ENCODE measurements at regions not wholly inside any gene's neighbourhood (a gene's known extent, or its start where the extent isn't known, plus 50 kb on each side); places are given as distances from the start of the nearest gene placed in this dataset.
"Not testable (repeated sequence)": the region's sequence is repeated elsewhere in the genome, so short reads cannot be mapped to it uniquely, and the experiment has no call there.

DNA sequence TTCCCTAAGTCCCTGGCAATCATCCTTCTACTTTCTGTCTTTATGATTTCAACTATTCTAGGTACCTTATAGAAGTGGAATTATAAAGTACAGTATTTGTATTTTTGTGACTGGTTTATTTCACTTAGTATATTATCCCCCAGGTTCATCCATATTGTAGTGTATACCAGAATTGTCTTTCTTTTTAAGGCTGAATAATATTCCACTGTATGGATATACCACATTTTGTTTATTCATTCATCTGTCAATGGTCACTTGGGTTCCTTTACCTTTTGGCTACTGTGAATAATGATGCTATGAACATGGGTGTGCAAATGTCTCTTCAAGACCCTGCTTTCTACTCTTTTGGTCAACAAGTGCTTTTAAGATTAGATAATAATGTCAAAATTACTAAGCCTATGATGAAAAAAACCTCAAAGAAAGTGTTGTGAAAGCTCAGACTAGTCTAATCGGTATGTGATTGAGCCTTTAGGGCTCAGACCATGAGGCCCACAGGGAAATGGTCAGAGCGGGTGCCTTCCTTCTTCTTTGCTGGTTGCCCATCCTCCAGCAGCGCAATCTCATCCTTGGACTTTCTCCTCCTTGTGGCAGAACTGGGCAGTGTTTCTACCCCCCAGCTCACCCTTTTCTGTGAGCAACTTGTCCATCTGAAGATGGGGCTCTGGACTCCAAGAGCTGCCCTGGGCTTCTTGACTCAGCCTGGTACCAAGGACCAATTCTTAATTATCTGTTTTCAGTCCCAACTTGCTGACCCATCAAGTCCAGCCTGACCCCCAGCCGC is 105.4 kb downstream of the TTC8 start:
- no peak for DNase-seq

DNA sequence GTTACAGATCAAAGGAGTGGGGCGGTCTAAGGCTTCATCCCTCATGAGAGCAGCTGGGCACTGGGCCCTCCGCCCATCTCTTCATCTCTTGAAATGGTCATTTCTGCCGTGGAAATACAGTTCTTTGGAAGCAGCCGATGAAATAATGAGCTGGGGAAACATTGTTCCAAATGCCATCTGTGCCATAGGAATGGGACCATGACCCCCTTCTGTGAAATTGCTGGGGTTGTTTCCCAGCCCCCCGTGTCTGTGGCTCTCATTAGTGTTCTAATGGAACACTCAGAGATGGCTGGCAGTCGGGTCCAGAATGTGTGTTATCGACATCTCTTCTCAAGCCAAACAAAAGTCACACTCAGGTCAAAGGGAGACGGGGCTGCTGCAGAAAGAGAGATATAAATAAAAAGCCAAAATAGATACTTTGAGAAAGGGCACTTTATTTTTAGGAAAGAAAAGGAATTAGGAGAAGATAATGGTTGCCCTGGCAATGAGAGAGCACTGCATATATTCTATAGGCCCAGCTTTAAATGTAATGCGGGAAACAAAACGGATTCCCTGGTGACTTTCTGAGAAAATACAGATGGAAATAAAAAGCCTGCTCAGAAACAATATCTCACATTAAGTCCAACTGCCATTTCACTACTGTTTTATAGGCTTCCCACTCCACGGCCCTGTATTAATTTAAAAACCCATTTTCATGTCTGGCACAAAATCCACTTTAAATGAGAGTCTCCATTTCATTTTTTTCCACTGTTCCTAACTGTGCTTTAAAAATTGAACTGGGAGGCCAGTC is 107.1 kb downstream of the TTC8 start:
- no peak for DNase-seq

DNA sequence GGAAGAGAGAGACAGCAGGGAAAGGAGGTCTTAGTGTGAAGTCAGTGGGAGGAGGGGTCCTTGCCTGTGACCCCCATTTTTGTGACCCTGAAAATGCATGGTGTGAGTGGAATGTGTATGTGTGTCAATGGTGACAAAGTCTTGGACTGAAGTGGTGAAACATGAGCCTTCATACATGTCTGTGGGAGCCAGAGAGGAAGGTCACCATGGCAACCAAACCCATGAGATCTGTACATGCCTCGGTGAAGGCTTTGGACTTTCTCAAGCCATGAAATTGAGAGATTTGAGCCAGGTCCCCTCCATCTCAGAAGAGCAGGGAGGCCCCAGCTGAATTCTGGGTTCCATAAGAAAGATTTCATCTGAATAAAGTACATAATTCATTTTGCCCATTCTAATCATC is 108.7 kb downstream of the TTC8 start:
- peak; percentile 6 for DNase-seq

- DNase-seq = no peak
Measured at GRCh38 chr14:88934351-88934806, 109.9 kb downstream of the TTC8 start.

DNA sequence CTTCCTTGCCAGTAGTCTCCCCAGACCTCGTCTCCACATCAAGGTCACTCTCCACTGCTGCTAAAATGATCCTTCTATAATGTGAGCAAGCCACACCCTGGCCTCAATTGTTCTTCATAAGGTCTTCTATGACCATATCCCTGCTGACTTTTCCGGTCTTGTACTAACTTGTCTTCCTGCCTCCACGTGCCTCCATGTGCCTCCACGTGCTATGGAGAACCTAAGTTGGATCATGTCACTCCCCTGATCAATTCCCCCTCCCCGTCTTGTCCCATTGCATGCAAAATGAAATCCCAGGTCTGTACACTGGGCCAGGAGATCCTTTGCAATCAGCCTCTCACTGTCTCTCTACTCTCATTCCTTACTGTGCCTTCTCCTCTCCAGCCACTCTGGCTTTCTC is 110.6 kb downstream of the TTC8 start:
- DNase-seq = no peak

DNA sequence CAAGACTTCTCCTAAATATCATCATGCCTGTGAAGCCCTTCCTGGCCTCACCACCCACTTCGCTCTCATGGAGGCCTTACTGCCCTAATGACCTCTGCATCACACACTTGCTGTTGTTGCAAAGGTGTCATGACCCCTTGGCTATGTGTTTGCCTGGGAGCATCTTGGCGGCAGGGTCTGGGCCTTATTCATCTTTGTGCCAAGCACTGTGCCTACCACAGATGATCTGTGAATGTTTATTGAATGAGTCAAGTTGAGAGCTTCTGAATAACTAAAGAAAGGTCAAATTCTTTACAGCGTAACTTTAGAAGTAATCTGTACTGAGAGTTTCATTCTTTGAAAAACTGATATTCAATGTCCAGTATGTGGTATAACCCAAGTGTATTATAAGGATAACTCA is 113.3 kb downstream of the TTC8 start:
- no peak for DNase-seq

DNA sequence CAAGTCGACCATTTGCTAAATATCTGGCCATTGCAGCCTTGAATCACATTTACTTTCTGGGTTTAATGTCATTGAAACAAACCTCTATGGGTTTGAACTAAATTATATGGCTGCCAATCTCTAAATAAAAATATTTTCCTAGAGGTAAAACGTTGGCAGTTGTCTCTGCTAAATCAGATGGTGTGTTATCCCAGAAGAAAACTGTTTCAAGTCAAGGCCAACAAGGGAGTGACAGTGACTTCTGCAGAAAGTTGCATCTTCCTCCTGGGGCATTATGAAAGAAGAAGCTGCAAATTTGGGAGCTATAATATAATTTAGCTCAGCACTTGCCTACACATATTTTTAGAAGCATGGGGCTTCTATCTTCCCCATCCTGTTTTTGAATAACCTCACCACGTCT is 116.2 kb downstream of the TTC8 start:
- no peak for DNase-seq

DNA sequence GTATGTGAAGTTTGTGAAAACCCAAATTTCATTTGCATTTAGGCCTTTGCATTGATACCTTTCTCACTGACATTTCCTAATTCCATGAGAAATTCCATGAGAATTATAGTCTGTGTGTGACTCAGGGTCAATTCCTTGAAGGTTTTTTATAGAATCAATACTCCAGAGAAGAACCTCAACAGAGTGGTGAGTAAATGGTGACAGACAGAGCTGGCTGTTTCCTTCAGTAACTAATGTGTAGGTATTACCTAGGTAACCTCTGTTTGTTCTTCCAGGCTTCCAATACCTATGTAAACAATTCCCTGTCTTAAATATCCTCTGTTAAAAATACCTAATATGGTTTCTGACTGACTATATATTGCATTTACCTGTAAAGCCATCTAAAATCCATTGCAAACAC is 117.0 kb downstream of the TTC8 start:
- no peak for DNase-seq

DNA sequence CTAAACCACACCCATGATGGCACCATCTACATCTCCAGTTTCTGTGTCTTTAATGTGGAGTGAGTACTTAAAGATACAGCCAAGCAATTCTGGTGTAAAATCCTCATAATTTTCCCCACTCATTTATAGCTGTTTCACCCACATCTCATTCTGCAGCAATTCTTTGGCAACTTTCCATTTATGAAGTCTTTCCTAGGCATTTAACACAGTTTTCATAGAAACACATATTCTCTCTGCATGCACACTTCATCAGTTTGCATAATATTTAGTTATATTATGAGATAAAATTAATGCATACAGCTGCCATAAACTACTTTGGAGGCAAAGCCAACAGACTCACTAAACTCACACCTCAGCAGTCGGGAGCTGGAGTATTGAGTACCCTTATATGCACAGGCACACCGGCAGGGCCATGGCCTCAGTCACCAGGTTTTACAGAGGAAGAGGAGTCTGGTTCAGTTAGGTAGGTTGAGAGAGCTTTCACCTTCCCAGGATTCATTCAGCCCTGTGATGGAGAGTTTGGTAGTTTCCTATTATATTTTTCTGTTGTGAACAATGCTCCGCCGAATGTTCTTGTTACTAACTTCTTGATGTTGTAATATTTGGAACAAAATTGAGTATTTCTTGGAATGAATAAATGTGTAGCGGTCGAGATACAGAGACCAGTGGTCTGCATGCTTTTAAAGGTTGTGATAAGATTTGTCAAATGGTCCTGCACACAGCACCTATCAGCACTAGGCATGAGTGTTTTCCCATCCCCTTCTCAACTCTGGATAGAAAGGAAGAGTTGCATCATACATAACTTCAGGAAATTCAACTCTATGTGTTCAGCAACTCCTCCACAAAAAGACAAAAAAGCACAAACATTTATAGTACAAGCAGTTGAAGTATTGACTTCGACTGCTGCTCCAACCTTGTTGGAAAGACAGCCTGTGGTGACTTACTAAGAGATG is 123.5 kb downstream of the TTC8 start:
- DNase-seq = no peak

GRCh38 chr14:88950069-88950468 is 125.6 kb downstream of the TTC8 start:
- no peak for DNase-seq

- DNase-seq = no peak
Measured at GRCh38 chr14:88951370-88951769, 126.9 kb downstream of the TTC8 start.

- no peak for DNase-seq
Measured at GRCh38 chr14:88952901-88953300, 128.4 kb downstream of the TTC8 start.

DNA sequence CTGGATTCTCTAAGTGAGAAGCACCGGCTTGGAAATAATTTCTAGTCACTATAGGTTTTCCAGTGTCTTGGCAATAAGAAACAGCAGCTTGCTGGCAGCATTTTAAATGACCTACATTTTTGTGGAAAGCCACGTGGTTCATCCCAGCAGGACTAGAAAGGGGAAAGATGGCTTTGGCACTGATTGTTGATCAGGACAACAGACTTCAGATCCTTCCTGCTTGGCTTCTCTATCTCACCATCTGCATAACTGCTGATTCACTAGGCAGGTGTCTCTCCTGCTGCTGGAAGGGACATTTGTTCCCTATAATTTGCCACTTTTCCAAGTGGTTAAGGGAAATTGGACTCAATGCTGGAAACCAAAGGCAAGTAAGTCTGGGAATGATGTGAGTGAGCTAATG is 131.0 kb downstream of the TTC8 start:
- DNase-seq = peak; percentile 98

DNA sequence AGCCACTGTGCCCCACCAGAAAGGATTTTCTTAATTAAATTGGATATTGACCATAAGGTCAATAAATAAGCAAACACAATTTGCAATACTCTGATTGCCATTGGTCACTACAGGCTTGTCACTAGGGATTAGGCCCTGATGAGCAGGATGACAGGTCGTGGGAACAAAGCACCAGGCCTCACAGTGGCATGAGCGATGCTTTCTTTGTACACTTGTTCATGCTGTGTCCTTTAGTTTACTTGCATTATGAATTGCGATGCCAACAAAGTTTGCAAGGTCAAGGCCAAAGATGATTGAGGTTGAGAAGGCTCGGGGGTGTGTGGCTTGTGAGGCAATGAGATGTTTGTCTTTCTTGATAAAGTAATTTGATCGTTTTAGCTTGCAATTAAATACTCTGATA is 136.0 kb downstream of the TTC8 start:
- DNase-seq = no peak

DNA sequence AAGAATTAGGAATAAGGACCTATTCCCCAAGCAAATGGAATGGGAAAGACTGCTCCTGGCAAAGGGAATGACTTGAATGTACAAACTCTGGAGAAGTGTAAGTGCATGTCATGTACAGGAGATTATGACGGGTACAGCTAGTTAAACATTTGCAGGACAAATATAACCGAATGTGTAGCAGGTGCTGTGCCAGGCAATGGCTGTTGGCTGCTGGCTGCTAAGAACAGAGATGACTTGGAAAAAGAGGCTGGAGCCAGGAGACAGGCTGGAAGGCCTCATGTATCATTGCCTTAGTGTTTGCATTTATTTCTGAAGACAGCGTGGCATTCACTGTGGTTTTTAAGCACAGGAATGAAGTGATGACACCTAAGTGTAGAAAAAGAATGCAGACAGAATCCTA is 136.8 kb downstream of the TTC8 start:
- DNase-seq = no peak

- DNase-seq = no peak
Measured at GRCh38 chr14:88962356-88962755, 137.9 kb downstream of the TTC8 start.

- DNase-seq = no peak
Measured at GRCh38 chr14:88967299-88967698, 142.8 kb downstream of the TTC8 start.

DNA sequence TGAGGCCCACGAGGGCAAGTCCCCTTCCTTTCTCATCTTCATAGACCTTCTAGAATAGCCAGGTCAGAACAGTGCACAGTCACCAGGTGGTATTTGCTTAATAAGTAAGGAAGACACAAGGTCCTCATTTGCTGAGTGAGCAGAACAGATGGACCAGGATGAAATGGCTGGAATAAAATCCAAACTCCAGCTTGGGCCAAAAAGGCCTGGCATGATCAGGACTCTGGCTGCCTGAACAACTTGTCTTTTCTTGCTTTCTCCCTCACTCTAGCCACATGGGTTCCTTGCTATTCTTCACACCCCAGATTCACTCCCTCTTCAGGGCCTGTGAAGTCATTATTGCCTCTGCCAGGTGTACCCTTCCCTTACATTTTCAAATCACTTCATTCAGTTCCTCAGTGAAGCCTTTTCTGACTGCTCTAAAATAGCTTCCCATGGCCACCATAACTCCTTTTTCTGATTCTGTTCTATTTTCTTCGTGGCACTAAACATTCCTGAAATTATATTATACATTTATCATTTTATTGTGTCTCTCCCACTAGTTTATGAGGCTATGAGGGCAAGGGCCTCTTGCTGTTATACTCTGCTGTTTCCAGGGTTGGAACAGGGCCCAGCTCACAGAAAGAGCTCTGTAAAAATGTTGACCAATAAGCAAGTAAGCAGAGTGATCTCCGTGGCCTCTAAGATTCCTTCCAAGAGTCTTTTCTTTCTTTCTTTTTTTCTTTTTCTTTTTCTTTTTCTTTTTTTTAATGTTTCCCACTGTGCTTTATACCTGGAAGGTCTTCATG is 150.8 kb downstream of the TTC8 start:
- peak; percentile 41 for DNase-seq

GRCh38 chr14:88975926-88976325 is 151.5 kb downstream of the TTC8 start:
- DNase-seq = no peak

DNA sequence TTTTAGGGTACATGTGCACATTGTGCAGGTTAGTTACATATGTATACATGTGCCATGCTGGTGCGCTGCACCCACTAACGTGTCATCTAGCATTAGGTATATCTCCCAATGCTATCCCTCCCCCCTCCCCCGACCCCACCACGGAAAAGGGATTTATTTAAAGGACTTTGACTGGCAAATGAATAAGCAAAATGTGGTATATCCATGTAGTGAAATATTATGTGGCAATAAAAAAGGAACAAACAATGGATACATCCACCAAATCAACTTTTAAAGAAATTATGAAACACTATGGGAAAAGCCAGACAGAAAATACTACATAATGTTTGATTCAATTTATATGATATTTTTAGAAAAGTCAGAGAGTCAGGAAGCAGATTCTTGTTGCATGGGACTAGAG is 156.5 kb downstream of the TTC8 start:
- DNase-seq = not testable (repeated sequence)

DNA sequence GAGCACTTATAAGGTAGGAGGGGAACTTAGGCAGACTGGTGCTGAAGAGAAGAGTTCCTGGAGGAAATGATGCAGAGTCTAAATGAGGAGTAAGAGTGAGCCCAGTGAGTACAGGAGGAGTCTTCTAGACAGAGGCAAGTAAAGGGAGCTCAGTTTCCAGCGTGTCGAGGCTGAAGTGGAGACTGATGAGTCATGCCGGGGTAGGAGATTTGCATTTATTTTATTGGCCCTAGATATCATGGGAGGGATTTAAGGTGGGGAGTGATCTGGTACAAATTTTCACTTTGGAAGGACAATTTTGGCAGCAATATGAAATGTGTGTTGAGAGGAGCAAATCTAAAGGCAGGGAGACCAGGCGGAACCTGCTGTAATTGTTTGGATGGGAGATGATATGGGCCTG is 157.5 kb downstream of the TTC8 start:
- no peak for DNase-seq

- DNase-seq = peak; percentile 11
Measured at GRCh38 chr14:88983755-88984154, 159.3 kb downstream of the TTC8 start.

Data from NCI-H446 treated with DMSO at 0.1 percent for 48 hours (cell line).